ENCODE measurements at regions not wholly inside any gene's neighbourhood (a gene's known extent, or its start where the extent isn't known, plus 50 kb on each side); places are given as distances from the start of the nearest gene placed in this dataset.
"Not testable (repeated sequence)": the region's sequence is repeated elsewhere in the genome, so short reads cannot be mapped to it uniquely, and the experiment has no call there.

- peak; percentile 37 for DNase-seq
Measured at GRCh38 chr3:66552846-66553245, 52.0 kb upstream of the LRIG1 start.

GRCh38 chr3:66553441-66554113, 52.8 kb upstream of the LRIG1 start:
- DNase-seq, result peak; percentile 14

GRCh38 chr3:66554178-66554577, 53.4 kb upstream of the LRIG1 start:
- DNase-seq, result no peak

DNA sequence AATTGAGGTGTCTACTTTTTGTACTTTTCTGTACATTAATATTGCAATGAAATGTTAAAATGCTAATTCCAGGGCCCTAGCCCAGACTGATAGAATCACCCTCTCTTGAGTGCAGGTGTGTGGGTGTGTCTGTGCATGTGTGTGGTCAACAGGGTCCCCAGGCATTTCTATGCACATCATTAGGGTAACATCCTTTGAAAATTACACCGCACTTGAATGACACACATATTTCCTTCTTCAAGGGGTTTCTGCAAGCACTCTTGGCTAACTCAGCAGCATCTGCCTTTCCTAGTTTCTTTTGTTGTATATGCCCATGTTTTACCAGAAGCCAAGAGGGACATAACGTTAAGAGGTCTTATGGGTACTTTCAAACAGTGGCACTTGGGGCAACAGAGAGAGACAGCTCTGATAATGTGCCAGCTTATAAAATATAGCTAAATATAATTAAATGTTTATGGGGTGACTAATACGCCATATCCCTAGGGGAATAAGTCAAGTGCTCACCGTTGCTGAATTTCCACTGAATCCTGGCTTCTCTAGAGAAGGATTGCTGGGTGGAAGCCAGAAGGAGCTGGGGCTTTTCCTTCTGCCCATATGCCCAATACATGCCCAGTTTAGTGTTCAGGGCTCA, 54.5 kb upstream of the LRIG1 start:
- no peak for DNase-seq

- no peak for DNase-seq
Measured at GRCh38 chr3:66557170-66557569, 56.3 kb upstream of the LRIG1 start.

- not testable (repeated sequence) for DNase-seq
Measured at GRCh38 chr3:66559924-66560323, 59.1 kb upstream of the LRIG1 start.

GRCh38 chr3:66561367-66561766, 60.5 kb upstream of the LRIG1 start:
- no peak for DNase-seq

GRCh38 chr3:66565301-66565700, 64.5 kb upstream of the LRIG1 start:
- DNase-seq, result no peak

DNA sequence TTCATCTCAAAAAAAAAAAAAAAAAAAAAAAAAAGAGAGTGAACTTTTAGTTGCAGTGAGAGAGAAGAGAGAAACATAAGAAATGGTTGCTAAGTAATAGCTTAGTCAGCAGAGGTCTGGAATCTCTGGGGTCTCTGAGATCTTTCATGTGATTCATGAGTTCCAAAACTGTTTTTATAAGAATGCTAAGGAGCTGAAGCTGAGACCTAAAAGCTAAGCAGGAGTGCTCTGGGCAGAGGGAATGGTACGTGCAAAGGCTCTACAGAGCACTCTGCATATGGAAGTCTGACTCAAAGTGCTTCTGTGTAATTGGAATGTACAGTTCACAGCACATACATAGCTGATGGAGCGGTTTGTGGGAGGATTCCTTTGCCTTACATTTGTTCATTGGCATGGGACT, 66.3 kb upstream of the LRIG1 start:
- DNase-seq, result no peak

DNA sequence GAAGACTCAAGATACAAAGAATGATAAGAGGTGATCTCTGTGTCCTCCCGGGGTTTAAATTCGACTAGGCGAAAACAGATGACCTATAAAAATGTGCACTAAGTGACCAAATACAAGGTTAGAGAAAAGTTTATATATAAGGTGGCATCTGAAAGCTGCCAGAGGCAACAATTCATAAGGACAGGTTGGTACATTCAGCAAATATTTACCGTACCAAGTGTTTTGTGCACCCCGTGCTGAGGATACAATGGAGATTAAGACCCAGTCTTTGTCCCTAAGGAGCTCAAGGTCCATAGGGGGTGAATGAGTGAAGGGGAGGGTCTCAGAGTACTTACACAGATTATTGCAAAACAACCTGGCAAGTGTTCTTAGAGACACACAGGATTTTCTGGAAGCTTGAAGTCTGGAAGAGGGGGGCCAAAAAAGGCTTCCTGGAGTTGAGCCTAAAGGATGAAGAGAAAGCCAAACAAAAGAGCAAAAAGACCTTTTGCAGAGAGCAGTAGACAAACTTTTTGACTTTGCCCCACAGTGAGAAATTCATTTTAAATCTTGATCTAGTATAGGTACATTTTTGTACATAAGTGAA, 71.4 kb upstream of the LRIG1 start:
- DNase-seq, result no peak

DNA sequence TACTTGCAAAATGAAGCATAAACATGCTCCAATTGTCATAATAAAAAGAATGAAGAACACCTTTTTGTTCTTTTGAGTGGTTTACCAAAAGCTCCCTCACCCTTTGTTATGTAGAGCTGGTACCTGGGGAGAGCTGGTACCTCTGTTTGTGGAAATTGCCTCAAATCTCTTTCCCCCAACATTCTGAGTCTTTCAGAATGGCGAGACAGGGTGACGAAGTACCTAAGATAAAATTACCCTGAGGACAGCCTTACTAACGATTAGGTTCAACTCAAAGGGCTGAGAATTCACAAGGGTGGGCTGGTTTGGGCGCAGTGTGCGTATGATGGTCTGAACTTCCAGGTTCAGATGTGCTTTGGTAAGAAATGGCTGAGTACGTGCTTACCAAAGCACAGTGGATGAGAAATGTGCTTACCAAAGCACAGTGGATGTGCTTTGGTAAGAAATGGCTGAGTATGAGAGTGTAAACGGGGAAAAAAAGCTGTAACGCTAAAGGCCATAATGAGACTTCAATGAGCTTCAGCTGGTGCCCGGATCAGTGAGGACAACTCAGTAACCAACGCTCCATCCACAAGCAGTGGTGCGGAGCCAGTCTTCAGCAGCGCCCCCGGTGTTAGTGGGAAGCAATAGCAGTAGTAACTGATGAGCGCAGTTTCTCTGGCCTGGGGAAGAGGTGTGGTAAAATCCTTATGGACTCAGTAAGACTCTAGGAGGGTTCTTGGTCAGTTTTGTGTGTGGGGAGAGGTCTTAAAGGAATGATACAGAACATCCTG, 72.3 kb upstream of the LRIG1 start:
- no peak for DNase-seq

DNA sequence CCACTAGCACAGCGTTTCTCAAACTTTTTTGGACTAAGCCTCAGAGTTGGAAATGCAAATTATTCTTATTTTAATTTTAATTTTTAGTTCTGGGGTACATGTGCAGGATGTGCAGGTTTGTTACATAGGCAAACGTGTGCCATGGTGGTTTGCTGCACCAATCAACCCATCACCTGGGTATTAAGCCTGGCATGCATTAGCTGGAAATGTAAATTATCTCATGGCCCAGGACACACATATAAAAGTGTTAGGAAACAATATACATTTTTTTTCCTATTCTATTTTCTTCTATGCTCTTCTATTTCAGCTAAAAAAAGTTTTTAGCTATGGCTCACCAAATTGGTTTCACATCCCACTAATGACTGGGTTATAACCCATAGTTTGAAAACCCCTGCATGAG, 73.3 kb upstream of the LRIG1 start:
- no peak for DNase-seq

- DNase-seq, result no peak
Measured at GRCh38 chr3:66577426-66578203, 76.8 kb upstream of the LRIG1 start.

GRCh38 chr3:66581256-66581655, 80.4 kb upstream of the LRIG1 start:
- no peak for DNase-seq

DNA sequence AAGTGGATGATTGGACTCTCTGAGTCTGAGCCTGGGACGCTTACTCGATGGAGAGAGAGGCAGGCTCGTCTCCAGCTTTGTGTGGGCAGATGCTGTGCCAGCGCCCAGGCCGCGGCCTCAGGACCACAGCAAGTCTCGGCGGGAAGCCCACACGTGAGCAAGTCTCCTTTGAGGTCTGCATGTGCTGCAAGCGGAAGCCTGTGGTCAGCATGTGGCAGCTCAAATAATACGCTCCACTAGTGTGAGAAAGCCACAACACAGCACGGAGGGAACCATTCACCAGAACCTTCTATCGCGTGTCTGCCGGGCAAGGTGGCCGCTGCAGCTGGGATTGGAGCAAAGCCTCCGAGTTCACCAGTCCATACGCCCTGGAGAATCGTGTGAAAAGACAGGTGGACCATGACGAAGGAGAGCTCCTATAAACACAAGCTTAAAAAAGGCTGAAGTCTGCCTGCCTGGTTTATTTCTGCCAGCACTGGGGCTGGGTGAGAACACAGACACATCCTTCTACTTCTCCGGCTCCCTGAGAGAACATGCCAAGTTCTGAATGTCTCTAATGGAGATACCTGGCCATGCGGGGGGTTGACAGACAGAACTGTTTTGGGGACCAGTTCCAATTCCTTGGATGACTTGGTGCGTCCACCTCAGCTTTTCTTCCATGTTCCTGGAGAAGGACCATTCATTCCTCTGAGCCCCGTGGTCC, 82.0 kb upstream of the LRIG1 start:
- no peak for DNase-seq

DNA sequence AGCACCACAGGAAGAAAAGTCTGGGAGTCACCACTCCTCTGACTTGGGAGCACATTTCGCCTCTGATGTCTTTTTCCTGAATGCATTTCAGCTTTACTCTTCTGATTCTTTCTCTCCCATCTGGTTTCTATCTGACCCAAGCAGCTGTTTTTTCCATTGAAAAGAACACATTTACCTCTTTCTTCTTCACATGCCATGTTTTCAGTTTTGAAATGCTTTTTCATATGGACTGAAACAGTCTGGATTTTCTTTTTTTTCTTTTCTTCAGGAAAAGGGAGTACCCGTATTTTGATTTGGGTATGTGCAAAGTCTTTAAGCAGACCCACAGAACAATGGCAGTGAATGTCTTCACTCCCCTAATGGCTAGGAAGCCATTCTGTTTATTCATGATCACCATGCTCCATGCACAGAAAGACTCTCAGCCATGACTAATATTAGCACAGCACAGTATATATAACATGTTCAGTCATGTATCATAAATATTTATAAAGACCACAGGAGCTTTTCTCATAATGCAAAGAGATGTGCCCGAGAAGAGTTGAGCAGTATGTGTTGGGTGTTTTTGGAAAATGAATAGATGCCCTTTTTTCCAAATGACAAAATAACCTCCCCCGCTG, 82.7 kb upstream of the LRIG1 start:
- no peak for DNase-seq

GRCh38 chr3:66585520-66586095, 84.8 kb upstream of the LRIG1 start:
- DNase-seq, result no peak

DNA sequence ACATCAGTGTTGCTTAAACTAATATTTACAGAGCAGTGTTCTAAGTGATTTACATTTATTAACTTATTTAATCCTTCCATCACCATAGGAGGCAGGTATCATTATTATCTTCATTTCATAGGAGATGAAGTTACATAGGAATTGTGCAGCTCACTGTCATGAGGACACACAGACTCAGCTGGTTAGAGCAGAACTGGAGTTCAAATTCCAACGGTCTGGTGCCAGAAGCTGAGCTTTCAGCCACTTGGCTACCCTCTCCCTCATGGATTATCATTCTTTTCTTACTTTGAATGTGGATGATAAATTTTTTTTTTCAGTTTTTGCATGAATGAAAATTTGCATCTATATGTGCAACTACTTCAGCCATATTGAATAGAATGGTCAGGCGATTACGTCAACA, 86.0 kb upstream of the LRIG1 start:
- DNase-seq, result no peak

GRCh38 chr3:66588340-66588847, 87.6 kb upstream of the LRIG1 start:
- DNase-seq, result no peak

DNA sequence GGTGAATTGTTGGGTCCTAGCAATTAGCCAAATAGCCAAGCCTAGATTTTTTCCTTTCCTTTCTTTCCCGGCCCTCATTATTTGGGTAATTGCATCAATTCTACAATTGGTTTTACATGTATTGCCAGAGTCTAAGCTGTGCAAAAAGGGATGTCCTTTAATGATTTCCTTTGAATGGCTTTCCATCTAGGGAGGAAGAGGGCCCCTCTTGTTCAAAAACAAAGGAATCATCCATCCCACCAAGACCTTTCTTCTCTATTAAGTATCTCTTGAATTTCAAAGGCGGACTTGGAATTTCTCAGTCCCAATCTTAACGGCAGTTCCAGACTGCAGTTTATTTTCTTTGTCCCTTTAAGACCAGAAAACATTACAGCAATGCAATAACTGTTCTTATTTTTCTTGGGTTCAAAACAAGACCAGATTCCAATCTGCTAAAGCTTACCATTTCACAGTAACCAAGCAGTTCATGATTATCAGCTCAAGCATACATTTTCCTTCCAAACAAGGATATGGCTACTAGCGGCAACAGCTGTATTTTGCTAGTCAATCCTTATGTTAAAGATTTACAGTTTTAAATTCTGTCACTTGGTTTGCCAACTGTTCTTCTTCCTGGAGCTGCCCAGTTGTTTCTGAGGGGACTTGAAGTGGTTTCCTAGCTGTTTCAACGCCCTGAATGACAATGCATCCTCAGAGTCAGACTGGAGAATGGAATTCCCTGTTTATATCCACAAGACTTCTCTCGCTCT, 91.4 kb upstream of the LRIG1 start:
- DNase-seq, result no peak
